NCI-H510A treated with DMSO at 0.1 percent for 48 hours (cell line): ENCODE measurements at regions not wholly inside any gene's neighbourhood (a gene's known extent, or its start where the extent isn't known, plus 50 kb on each side); places are given as distances from the start of the nearest gene placed in this dataset.
A peak's percentile ranks its signal among the peaks of the same experiment; 100 is the strongest.
"Not testable (repeated sequence)": the region's sequence is repeated elsewhere in the genome, so short reads cannot be mapped to it uniquely, and the experiment has no call there.

Experiments used
- DNase-seq: peaks from one replicate; lab custom pipeline; 2025; lab: John Stamatoyannopoulos, UW

DNA sequence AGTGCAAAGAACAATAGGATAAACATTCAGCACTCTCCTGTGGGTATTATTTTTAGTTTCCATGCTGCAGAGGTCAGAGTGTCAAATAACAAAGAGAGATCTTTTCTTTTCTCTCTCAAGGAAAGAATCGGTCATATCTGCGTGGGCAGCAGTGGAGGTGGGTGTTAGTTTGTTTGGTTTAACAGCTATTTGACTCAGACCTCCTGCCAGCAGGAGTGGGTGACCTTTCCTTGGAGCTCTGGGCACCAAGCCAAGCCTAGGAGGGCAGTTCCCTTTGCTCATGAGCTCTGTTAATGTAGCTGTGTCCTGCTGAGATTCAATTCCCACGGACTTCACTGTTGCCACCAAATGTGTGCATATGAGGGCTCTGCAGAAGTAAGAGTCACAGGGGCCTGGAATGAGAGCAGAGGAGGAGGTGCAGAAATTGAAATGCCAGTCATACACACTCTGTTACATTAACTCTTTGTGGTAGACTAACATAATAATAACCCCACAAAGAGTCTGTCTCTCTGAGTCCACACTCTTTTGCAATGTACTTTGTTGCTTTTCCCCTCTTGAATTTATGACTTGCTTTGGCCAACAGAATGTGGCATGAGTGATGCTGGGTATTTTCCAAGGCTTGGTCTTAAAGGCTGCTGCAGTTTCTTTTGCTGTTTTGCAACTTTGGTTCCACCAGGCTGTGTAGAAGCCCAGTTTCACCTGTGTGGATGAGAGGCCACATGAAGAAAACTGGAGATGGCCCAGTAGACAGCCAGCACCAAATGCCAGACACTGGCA lies 76.0 kb upstream of the GRK3 start:
- DNase-seq = peak; percentile 49

DNA sequence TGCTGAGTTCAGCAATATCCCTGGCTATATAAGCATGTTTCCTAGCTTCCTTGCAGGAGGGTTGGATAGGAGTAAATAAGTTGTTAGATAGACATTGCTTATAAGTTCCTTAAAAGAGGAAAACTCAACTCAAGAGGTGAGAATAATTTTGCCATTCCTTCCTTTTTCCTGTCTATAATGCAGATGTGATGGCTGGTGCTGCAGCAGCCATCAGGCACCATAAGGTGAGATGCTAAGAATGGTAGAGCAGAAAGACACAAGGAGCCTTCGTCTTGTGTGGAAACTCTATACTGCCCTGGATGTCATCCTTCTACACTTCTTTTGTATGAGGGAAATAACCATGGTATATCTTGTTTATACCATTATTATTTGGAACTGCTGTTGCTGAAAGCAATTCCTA lies 74.5 kb upstream of the GRK3 start:
- no peak for DNase-seq

DNA sequence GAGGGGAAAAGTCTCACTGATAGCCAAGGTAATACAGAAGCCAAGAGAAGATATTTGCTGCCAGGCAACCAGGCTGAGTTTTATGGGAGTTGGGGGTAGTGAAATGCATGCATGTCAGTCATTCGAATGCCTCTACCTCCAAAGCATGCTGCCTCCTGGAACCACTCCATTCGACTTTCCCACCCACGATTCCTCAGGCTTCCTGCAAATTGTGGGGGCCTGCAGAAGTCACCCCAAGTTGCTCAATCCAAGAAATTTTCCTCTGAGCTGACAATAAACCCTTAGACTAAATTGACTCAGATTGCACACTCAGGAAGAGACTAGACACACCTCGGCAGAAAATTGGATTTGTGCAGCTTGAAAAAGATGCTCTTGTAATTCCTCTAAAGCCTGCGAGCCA lies 73.6 kb upstream of the GRK3 start:
- no peak for DNase-seq

DNA sequence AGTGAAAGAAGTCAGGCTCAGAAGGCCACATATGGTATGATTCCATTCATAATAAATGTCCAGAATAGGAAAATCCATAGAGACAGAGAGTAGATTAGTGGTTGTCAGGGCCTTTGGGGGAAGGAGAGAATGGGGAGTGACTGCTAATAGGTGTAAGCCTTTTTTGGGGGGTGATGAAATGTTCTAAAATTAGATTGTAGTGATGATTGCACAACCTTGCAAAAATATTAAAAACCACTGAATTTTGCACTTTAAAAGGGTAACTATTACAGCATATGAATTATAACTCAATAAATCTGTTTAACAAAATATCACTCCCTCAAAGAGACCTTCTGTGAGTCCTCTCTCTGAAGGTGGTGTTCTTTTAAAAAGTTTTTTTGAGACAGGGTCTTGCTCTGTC lies 72.3 kb upstream of the GRK3 start:
- no peak for DNase-seq

DNA sequence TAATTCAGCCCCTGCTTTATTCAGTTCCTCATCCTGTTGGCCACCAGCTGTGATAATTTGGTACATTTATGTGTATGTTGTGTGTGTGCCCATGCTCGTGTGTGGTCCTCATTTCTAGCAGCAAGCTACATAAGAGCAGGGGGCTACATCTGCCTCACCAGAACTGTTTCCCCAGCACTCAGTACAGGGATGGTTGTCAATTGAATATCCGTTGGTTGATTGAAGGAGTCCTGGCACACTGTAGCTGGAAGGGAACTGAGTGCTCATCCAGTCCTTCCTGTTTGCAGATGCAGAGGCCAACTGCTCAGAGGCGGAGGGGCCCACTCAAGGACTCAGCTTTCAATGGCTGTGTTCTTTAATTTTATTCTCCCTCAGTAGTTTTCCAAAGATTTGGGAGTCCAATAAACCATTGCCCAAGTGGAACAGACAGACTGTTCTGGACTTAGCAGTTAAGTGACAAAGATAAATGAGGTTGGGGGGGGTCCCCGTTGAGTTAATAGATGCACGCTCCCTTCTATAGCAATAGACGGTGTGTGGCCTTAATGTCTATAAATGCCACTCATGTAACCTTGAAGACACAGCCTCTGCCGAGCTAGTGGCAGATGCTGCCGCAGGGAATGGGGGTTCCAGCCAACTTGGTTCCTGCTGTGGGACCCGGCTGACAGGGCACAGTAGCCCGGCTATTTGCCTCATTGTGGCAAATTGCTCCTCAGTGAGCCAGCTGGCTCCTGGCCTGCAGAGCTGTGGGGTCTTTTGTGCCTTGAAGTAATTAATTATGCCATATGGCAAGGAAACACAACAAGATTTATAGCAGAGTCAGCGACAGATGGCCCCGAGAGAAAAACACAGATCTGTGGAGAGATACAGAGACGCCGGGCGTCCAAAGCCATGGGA lies 71.4 kb upstream of the GRK3 start:
- DNase-seq = no peak

DNA sequence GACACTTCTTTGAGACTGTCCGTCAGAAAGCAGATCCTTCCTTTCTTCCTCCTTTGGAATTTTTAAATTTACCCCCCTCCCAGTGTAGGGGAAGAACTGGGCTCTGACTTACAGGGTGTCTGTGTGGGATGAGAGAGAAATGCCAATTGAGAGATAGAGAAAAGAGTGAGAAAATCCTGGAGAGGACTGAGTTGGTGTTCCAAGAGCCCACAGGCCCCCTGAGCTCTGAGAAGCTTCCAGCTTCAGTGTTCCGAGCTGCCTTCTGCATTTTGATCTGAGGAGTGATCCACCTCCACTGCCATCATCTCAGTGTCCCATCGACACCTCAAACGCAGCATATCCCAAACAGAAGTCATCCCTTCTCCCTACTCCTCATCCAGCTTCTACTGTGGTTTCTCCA lies 70.7 kb upstream of the GRK3 start:
- DNase-seq = no peak

DNA sequence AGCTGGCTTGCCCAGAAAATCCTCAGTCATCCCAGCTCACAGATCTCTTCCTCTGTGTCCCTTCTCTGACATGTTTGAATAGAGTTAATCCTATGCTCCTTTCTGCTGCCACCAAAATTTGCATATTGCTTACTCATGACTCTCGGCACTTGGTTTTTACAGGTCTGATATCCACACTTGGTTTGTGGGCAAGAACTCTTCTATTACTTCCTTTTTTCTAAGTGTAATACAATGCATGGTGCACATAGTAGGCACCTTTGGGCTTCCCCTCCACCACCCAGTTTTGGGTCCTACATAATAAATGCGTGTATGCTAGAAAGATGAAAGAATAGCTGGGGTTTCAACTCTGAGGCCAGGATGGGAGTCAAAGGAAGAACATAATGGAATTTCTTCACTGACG lies 69.7 kb upstream of the GRK3 start:
- DNase-seq = no peak

DNA sequence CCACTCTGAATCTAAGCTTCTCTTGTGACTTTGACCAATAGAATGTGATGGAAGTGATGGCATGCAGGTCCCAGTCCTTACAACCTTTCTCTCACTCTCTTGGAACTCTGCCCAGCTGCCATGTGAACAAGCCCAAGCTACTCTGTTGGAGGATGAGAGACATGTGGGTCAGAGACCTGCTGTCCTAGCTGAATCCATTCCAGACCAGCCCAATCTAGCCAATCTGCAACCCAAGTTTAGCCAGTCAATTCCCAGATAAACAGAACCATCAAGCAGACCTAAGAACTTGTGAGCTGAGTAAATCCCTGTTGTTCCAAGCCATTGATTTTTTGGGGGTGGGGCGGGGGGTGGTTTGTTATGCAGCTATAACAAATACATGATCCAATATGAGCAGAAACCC lies 69.2 kb upstream of the GRK3 start:
- no peak for DNase-seq

DNA sequence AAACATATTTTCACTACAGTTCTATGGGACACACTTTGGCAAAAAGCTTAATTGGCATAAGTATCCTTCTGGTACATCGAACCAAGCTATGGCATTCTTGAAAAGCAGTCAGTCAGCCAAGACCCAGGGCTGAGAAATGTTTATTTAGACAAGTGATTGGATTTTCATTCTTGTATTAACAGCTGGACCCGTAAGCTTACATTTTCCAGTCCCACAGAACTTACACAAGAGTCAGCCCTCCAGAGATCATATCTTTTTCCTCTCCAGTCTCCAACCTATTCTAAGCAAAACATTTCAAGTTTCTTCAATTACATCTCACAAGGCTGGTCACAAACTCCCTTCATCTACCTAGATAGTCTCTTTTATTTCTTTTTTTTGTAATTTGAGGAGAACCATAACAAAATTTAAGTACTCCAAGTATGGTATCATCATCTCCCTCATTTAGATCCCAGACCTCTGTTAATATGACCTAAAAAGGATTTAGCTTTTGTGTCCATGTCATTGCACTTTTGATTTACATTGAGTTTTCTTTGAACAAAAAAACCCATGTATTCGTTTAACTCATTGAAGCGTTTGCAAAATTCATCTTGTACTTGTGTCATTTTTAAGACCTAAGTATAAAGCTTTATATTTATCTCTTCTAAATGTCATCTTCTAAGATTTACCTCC lies 67.9 kb upstream of the GRK3 start:
- DNase-seq = no peak

DNA sequence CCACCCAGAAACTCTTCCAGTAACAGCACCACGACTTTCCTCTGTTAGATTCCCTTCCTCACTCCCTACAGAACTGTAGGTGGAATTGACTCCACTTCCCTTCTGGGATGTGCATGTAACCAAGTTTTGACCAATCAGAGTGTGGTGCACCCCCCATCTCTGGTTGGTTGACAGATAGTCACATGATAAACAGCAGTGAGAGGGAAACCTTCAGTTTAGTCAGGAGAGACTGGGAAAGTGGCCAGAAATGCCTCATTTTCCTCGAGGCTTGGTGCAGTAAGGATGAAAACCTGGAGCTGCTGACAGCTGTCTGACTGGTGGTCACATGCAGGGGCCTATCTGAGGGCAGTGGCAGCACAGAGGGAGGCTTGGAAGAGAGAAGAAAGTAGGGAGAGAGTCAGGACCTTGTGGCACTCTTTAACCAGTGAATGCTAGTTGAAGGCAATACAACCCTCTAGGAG lies 67.3 kb upstream of the GRK3 start:
- DNase-seq = no peak

DNA sequence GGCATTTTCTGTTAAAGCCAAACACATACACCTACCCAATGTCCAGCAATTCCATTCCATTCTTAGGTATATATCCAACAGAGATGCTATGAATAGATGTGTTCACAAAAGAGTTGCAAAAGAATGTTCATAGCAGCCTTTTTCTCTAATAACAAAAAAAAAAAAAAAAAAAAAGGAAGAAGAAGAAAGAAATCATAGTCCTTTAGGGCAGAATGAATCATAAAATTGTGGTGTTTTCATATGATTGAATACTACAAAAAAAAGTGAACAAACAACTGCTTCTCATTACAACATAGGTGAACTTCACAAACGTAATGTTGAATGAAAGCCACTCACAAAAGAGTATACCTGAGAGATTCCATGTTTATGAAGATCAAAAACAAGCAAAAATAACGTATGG lies 66.8 kb upstream of the GRK3 start:
- no peak for DNase-seq

DNA sequence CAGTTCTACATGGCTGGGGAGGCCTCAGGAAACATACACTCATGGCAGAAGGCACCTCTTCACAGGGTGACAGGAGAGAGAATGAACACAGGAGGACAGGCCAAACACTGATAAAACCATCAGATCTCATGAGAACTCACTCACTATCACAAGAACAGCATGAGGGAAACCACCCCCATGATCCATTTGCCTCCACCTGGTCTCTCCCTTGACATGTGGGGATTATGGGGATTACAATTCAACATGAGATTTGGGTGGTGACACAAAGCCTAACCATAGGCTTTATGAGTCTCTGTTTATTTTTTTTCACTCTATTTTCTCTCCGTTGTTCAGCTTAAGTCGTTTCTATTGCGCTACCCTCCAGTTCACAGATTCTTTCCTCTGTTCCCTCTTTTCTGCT lies 63.8 kb upstream of the GRK3 start:
- not testable (repeated sequence) for DNase-seq

DNA sequence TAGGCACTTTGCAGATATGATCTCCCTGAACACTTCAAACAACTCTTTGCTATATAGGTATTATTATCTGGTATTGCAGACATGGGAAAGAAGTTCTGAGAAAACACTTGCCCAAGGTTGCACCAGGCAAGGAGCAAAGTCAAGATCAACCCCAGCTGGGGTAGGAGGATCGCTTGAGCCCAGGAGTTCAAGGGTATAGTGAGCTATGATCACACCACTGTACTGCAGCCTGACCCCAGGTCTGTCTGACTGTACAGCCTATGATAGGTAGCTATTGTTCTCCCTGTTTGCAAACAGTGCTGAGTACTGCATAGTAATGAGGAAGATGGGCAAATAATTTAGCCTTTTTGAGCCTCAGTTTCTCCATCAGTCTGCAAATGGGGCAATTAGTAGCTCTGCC lies 60.5 kb upstream of the GRK3 start:
- DNase-seq = not testable (repeated sequence)

DNA sequence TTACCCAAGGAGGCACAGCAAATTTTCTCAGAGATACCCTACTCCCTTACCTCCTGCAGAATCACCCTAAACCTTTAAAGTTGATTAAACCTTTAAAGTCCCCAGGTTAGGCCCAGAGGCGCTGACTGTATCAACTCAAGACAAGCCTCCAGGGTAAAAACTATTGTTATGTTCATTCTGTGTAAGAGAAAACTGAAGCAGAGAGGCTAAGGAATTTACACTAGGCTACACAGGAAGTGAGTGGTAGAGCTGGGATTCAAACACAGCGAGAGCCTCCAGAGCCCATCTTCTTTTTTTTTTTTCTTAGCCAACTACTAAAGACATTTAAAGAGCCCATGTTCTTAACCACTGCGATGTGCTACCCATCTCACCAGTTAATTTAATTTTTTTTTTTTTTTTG lies 56.3 kb upstream of the GRK3 start:
- no peak for DNase-seq

DNA sequence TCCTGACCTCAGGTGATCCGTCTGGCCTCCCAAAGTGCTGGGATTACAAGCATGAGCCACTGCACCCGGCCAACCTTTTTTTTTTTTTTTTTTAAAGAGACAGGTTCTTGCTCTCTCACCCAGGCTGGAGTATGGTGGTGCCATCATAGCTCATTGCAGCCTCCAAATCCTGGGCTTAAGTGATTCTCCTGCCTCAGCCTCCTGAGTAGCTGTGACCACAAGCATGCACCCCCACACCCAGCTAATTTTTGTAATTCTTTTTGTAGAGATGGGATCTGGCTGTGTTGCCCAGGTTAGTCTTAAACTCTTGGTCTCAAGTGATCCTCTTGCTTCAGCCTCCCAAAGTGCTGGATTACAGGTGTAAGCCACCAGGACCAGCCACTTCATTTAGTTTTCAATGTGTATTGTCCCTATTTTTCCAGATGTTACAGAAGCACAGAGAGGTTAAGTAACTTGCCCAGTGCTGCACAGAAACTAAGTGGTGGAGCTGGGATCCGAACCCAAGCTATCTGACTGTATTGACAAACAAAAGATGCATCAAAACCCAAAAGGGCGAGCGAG lies 55.6 kb upstream of the GRK3 start:
- DNase-seq = no peak

DNA sequence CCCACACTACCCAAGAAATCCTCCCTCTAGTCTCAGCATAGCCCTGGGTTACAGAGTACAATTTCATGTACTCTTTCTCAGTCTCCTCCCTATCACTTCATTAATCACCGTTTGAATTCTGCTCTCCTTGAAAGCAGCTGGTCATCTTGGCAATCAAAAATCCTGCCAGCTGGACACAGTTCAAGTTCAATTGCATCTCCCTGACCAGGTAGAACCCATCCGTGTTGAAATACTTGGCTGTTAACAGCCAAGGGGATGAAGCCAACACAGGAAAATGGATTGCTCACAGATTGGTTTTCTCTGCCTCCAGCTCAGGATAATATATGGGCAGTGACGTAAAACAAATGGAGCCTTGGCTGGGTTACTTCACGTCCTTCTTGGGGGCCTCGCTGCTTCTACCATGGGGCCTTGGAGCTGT lies 55.1 kb upstream of the GRK3 start:
- DNase-seq = no peak

DNA sequence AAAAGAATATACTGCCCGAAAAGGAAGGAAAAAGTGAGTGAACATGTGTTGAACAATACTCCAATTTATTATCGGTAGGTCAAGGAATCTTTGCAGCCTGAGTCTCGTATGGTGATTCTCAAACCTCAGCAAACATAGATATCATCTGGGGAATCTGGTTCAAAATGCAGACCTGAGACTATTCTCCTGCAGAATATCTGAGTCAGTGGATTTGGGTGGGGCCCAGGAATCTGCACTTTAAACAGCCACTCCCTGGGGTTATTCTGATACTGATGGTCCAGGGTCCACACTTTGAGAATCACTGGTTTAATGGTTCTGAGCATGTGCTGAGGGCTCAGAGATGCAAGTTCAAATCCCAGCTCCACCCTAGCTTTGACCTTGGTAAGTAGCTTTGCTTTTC lies 53.6 kb upstream of the GRK3 start:
- DNase-seq = no peak

DNA sequence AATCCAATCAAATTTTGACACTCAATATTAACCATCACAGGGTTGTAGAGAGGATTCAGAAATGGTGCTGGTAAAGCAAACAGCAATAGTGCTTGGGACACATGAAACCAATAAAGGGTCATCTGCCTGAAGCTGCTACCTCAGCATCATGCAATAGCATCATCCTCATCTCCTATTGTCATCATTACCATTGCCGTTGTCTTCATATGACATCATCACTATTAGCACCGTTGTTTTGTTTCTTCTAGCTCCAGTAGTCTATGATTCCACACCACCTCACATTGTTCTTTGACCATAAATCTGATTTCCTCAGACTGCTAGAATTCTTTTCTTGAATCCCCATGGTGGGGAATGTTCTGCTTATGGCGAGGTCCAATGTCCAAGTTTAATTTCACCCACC lies 52.8 kb upstream of the GRK3 start:
- no peak for DNase-seq

DNA sequence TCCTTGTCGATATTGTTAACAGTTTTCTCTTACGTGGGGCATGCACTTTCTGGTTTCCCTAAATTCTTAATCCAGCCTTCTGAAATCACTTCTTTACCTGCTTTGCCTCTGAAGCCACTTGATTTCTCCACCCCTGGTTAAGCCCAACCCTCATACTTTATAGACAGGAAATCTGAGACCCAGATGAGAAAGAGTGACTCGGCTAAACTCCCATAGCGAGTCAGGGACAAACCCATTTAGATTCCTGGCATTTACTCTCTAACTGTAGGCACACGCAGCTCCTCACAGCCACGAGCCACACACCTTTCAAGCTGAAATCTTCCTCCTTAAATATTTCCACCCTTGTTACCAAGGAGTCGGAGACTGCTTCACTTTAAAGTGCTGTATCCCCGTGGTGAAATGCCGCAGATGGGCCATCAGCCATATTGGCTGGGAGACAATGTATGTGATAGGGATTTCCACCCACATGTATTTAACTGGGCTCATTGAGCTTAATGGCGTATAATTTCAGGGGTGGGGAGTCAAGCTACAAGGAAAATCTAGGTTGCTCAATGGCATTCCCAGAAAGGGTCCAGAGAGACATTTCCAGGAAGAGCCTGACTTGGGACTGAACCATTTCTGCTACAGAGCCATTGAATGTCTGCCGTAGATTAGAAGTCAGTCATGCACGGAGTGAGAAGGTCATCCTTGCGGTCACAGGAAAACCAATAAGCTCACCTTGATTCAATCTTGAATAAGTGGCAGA lies 49.9 kb upstream of the GRK3 start:
- DNase-seq = peak; percentile 31
